ENCODE measurements at regions not wholly inside any gene's neighbourhood (a gene's known extent, or its start where the extent isn't known, plus 50 kb on each side); places are given as distances from the start of the nearest gene placed in this dataset.

- Histone ChIP-seq H3K9ac (no peak overlapping the region), H2AFZ (no peak overlapping the region), H3K4me2 (ENCODE audit: low read length) (no peak overlapping the region), H3K27me3 (ENCODE audit: control insufficient read depth, insufficient read depth, low read length) (no peaks in the 10 kb centered on the region), H3K4me3 (ENCODE audit: low read depth, low read length) (no peak overlapping the region), H3K9me3 (ENCODE audit: control insufficient read depth, low read length) (no peaks in the 10 kb centered on the region), H3K27ac (no peak overlapping the region), H3K79me2 (no peaks in the 10 kb centered on the region), H3K4me1 (no peaks in the 10 kb centered on the region), H3K36me3 (ENCODE audit: control insufficient read depth, insufficient read depth, low read length) (no peaks in the 10 kb centered on the region)
- no peak for TF ChIP-seq CTCF (IDR thresholded peaks at IDR 0.05)
These were observed 327.0 kb downstream of the RAD51AP2 start for GRCh38 chr2:17191223-17191622.

GRCh38 chr2:17190527-17190926, 327.7 kb downstream of the RAD51AP2 start:
- no peaks in the 10 kb centered on the region for H3K79me2 ChIP-seq
- no peak overlapping the region for H2AFZ ChIP-seq
- no peaks in the 10 kb centered on the region for H3K9me3 ChIP-seq (ENCODE audit: control insufficient read depth, low read length)
- TF ChIP-seq CTCF (IDR thresholded peaks at IDR 0.05), result no peak
- no peak overlapping the region for H3K4me3 ChIP-seq (ENCODE audit: low read depth, low read length)
- no peaks in the 10 kb centered on the region for H3K36me3 ChIP-seq (ENCODE audit: control insufficient read depth, insufficient read depth, low read length)
- no peaks in the 10 kb centered on the region for H3K27me3 ChIP-seq (ENCODE audit: control insufficient read depth, insufficient read depth, low read length)
- no peak overlapping the region for H3K4me2 ChIP-seq (ENCODE audit: low read length)
- no peak overlapping the region for H3K27ac ChIP-seq
- H3K9ac ChIP-seq, result no peak overlapping the region
- H3K4me1 ChIP-seq, result no peaks in the 10 kb centered on the region

- Histone ChIP-seq H3K27ac (no peak overlapping the region), H2AFZ (no peak overlapping the region), H3K4me2 (ENCODE audit: low read length) (no peak overlapping the region), H3K4me1 (no peaks in the 10 kb centered on the region), H3K36me3 (ENCODE audit: control insufficient read depth, insufficient read depth, low read length) (no peaks in the 10 kb centered on the region), H3K79me2 (no peaks in the 10 kb centered on the region), H3K9me3 (ENCODE audit: control insufficient read depth, low read length) (no peaks in the 10 kb centered on the region), H3K9ac (no peak overlapping the region), H3K4me3 (ENCODE audit: low read depth, low read length) (no peak overlapping the region), H3K27me3 (ENCODE audit: control insufficient read depth, insufficient read depth, low read length) (no peaks in the 10 kb centered on the region)
- no peak for TF ChIP-seq CTCF (IDR thresholded peaks at IDR 0.05)
These were observed 329.5 kb downstream of the RAD51AP2 start for GRCh38 chr2:17188721-17189120.

- Histone ChIP-seq H3K4me2 (ENCODE audit: low read length) (no peak overlapping the region), H3K4me3 (ENCODE audit: low read depth, low read length) (no peak overlapping the region), H3K9me3 (ENCODE audit: control insufficient read depth, low read length) (no peaks in the 10 kb centered on the region), H3K36me3 (ENCODE audit: control insufficient read depth, insufficient read depth, low read length) (no peaks in the 10 kb centered on the region), H3K27me3 (ENCODE audit: control insufficient read depth, insufficient read depth, low read length) (no peaks in the 10 kb centered on the region), H3K4me1 (no peaks in the 10 kb centered on the region), H3K79me2 (no peaks in the 10 kb centered on the region), H3K9ac (no peak overlapping the region), H2AFZ (no peak overlapping the region), H3K27ac (no peak overlapping the region)
- TF ChIP-seq CTCF (IDR thresholded peaks at IDR 0.05), result no peak
These were observed 333.7 kb downstream of the RAD51AP2 start for GRCh38 chr2:17184512-17184911.

GRCh38 chr2:17182399-17182798, 335.8 kb downstream of the RAD51AP2 start:
- H3K4me1 ChIP-seq, result no peaks in the 10 kb centered on the region
- H3K36me3 ChIP-seq (ENCODE audit: control insufficient read depth, insufficient read depth, low read length), result no peaks in the 10 kb centered on the region
- H3K79me2 ChIP-seq, result no peaks in the 10 kb centered on the region
- no peaks in the 10 kb centered on the region for H3K9me3 ChIP-seq (ENCODE audit: control insufficient read depth, low read length)
- no peak overlapping the region for H3K4me3 ChIP-seq (ENCODE audit: low read depth, low read length)
- no peak for TF ChIP-seq CTCF (IDR thresholded peaks at IDR 0.05)
- no peak overlapping the region for H3K27ac ChIP-seq
- H3K9ac ChIP-seq, result no peak overlapping the region
- H2AFZ ChIP-seq, result no peak overlapping the region
- H3K4me2 ChIP-seq (ENCODE audit: low read length), result no peak overlapping the region
- H3K27me3 ChIP-seq (ENCODE audit: control insufficient read depth, insufficient read depth, low read length), result no peaks in the 10 kb centered on the region

All from parathyroid adenoma (tissue), 2 donors.